ENCODE measurements at regions not wholly inside any gene's neighbourhood (a gene's known extent, or its start where the extent isn't known, plus 50 kb on each side); places are given as distances from the start of the nearest gene placed in this dataset.

GRCh38 chr1:60732977-60733401 lies 349.4 kb upstream of the NFIA start:
- BruUV-seq (replicated peaks), result no TSS peak
- ChIA-PET POLR2A (no interaction called here), CTCF (ENCODE audit: unreplicated experiment) (no interaction called here)

GRCh38 chr1:60731321-60731720 lies 351.0 kb upstream of the NFIA start:
- no TSS peak for BruUV-seq (replicated peaks)
- no peaks in the 10 kb centered on the region for H3K9me3 ChIP-seq (ENCODE audit: low read length)
- ChIA-PET POLR2A (no interaction called here), CTCF (ENCODE audit: unreplicated experiment) (no interaction called here)
- no peaks in the 10 kb centered on the region for H3K9me2 ChIP-seq (ENCODE audit: insufficient read depth, low read length)
- no peak overlapping the region for H2AFZ ChIP-seq (ENCODE audit: low read length)
- no peaks in the 10 kb centered on the region for H3K36me3 ChIP-seq (ENCODE audit: insufficient read depth, low read length)
- no peak overlapping the region for H3K27ac ChIP-seq (ENCODE audit: low read depth, low read length, poor library complexity, severe bottlenecking)
- no peaks in the 10 kb centered on the region for H3K79me2 ChIP-seq (ENCODE audit: insufficient read depth, low read depth, low read length)
- H3K4me3 ChIP-seq (ENCODE audit: low read depth, low read length, poor library complexity, severe bottlenecking), result no peak overlapping the region
- no peaks in the 10 kb centered on the region for H3K4me1 ChIP-seq (ENCODE audit: insufficient read depth, low read length, poor library complexity, severe bottlenecking)
- TF ChIP-seq EZH2phosphoT487 (IDR thresholded peaks at IDR 0.05; ENCODE audit: borderline replicate concordance, low read depth, low read length), result no peak
- TF ChIP-seq CTCF (conservative IDR thresholded peaks at IDR 0.05; ENCODE audit: low read length), result no peak
- H3K4me2 ChIP-seq (ENCODE audit: low read length), result no peak overlapping the region
- intact Hi-C loops (cut with micrococcal nuclease; ENCODE audit: unreplicated experiment), result no loop called here
- H4K20me1 ChIP-seq (ENCODE audit: insufficient read depth, low read length), result no peaks in the 10 kb centered on the region
- no peak for DNase-seq (ENCODE audit: low spot score)

More at GRCh38 chr1:60732977-60733401, 349.4 kb upstream of the NFIA start:
- Histone ChIP-seq H3K79me2 (ENCODE audit: insufficient read depth, low read depth, low read length) (no peaks in the 10 kb centered on the region), H3K9me3 (ENCODE audit: low read length) (no peaks in the 10 kb centered on the region), H3K27ac (ENCODE audit: low read depth, low read length, poor library complexity, severe bottlenecking) (no peak overlapping the region), H4K20me1 (ENCODE audit: insufficient read depth, low read length) (no peaks in the 10 kb centered on the region), H2AFZ (ENCODE audit: low read length) (no peak overlapping the region), H3K4me3 (ENCODE audit: low read depth, low read length, poor library complexity, severe bottlenecking) (no peak overlapping the region), H3K4me1 (ENCODE audit: insufficient read depth, low read length, poor library complexity, severe bottlenecking) (no peaks in the 10 kb centered on the region), H3K4me2 (ENCODE audit: low read length) (no peak overlapping the region), H3K9me2 (ENCODE audit: insufficient read depth, low read length) (no peaks in the 10 kb centered on the region), H3K36me3 (ENCODE audit: insufficient read depth, low read length) (no peaks in the 10 kb centered on the region)
- TF ChIP-seq EZH2phosphoT487 (IDR thresholded peaks at IDR 0.05; ENCODE audit: borderline replicate concordance, low read depth, low read length) (no peak), CTCF (conservative IDR thresholded peaks at IDR 0.05; ENCODE audit: low read length) (no peak)
- intact Hi-C loops (cut with micrococcal nuclease; ENCODE audit: unreplicated experiment), result no loop called here
- DNase-seq (ENCODE audit: low spot score), result no peak

GRCh38 chr1:60727552-60727951 lies 354.8 kb upstream of the NFIA start:
- ChIA-PET POLR2A (no interaction called here), CTCF (ENCODE audit: unreplicated experiment) (no interaction called here)
- no TSS peak for BruUV-seq (replicated peaks)
- intact Hi-C loops (cut with micrococcal nuclease; ENCODE audit: unreplicated experiment), result no loop called here
- Histone ChIP-seq H3K79me2 (ENCODE audit: insufficient read depth, low read depth, low read length) (no peaks in the 10 kb centered on the region), H2AFZ (ENCODE audit: low read length) (no peak overlapping the region), H3K4me2 (ENCODE audit: low read length) (no peak overlapping the region), H3K36me3 (ENCODE audit: insufficient read depth, low read length) (no peaks in the 10 kb centered on the region), H3K27ac (ENCODE audit: low read depth, low read length, poor library complexity, severe bottlenecking) (no peak overlapping the region), H3K9me3 (ENCODE audit: low read length) (no peaks in the 10 kb centered on the region), H3K9me2 (ENCODE audit: insufficient read depth, low read length) (no peaks in the 10 kb centered on the region), H3K4me1 (ENCODE audit: insufficient read depth, low read length, poor library complexity, severe bottlenecking) (no peaks in the 10 kb centered on the region), H3K4me3 (ENCODE audit: low read depth, low read length, poor library complexity, severe bottlenecking) (no peak overlapping the region), H4K20me1 (ENCODE audit: insufficient read depth, low read length) (no peaks in the 10 kb centered on the region)
- DNase-seq (ENCODE audit: low spot score), result no peak
- TF ChIP-seq EZH2phosphoT487 (IDR thresholded peaks at IDR 0.05; ENCODE audit: borderline replicate concordance, low read depth, low read length), result no peak
- no peak for TF ChIP-seq CTCF (conservative IDR thresholded peaks at IDR 0.05; ENCODE audit: low read length)

Data from OCI-LY7 (cell line).